Uterus (tissue), 3 donors: ENCODE measurements at regions not wholly inside any gene's neighbourhood (a gene's known extent, or its start where the extent isn't known, plus 50 kb on each side); places are given as distances from the start of the nearest gene placed in this dataset. TPM values are rescaled to one million over a fixed set of nuclear protein-coding genes. Genes with fewer than 3 reads are reported as not detected.

ENCODE experiments used
- DNase-seq, 2 donors: peaks; one replicate each; pipeline ENCODE4 v3.0.0-alpha.2; 2019 to 2020
- H3K27ac ChIP-seq, 2 donors: fragments of 200-600 bp; sonication (generic); 1 replicate in 1 of 2; 2 replicates in 1 of 2; pipeline ENCODE4 v1.5.1; 2016 to 2018
- H3K27me3 ChIP-seq, 2 donors: fragments of 200-600 bp; sonication (generic); one replicate each; pipeline ENCODE4 v1.5.1; 2018 to 2019; ENCODE audit warnings: control low read depth in 1 of 2
- H3K36me3 ChIP-seq, 2 donors: fragments of 200-600 bp; sonication (generic); one replicate each; pipeline ENCODE4 v1.5.1; 2019; ENCODE audit warnings: control low read depth in 1 of 2
- H3K4me1 ChIP-seq, 2 donors: fragments of 200-600 bp; sonication (generic); one replicate each; pipeline ENCODE4 v1.5.1; 2018 to 2019; ENCODE audit warnings: control low read depth in 1 of 2
- H3K4me3 ChIP-seq, 2 donors: fragments of 200-600 bp; sonication (generic); 1 replicate in 1 of 2; 2 replicates in 1 of 2; pipeline ENCODE4 v1.5.1; 2018 to 2019; ENCODE audit warnings: mild to moderate bottlenecking in 1 of 2
- H3K9me3 ChIP-seq, 2 donors: fragments of 200-600 bp; sonication (generic); one replicate each; pipeline ENCODE4 v1.5.1; 2019; ENCODE audit warnings: control low read depth in 1 of 2
- POLR2A ChIP-seq, 2 donors: fragments of 450-650 bp; IDR thresholded peaks; one replicate each; pipeline ENCODE4 v1.6.1; 2016; ENCODE audit warnings: antibody characterized with exemption in 2 of 2, mild to moderate bottlenecking in 1 of 2, moderate library complexity in 1 of 2
- intact Hi-C: fragments of 100-400 bp; cut with DNase I; formaldehyde crosslinking; loops from one replicate; pipeline ENCODE4 v1.15.1; 2023; ENCODE audit warnings: low total_unique reads
- small RNA-seq: library from RNA; depleted of rRNA; stranded (forward); fragments of <200 nt; gene quantifications from one replicate; pipeline ENCODE3, GENCODE V24; 2016
- TF ChIP-seq, protein P1 (sequence below), 4 experiments: fragments of 200-600 bp in 2 of 4; fragments of 450-650 bp in 2 of 4; sonication (generic) in 2 of 4; IDR thresholded peaks; one replicate each; pipeline ENCODE4 v1.5.1; 2016 to 2019; ENCODE audit warnings: antibody characterized with exemption in 4 of 4, mild to moderate bottlenecking in 2 of 4, moderate library complexity in 1 of 4
- donor health status: DM: yes; HTN: yes; CAD: no.

DNA sequence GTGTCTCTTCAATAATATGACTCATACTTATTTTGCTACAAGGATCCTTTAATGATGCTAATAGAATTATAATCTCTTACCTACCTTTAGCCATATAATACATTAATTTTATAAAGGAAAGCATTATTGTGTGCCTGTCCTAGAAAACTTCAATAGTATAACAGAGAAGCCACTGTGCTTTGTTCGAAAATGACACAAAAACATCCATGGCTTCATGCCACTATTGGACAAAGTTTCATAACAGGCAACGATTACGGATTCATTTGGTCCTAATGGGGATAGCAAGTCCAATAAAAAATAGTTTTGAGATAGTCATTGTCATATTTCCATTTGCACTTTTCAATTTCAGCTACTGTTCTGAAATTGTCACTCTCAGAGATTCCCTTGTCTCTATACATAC lies 52.5 kb upstream of the CCDC150 start:
- H3K27ac ChIP-seq, result no peak overlapping the region
- H3K36me3 ChIP-seq, result no peaks in the 10 kb centered on the region
- no peaks in the 10 kb centered on the region for H3K9me3 ChIP-seq
- no peak for DNase-seq
- TF ChIP-seq, protein P1, sequence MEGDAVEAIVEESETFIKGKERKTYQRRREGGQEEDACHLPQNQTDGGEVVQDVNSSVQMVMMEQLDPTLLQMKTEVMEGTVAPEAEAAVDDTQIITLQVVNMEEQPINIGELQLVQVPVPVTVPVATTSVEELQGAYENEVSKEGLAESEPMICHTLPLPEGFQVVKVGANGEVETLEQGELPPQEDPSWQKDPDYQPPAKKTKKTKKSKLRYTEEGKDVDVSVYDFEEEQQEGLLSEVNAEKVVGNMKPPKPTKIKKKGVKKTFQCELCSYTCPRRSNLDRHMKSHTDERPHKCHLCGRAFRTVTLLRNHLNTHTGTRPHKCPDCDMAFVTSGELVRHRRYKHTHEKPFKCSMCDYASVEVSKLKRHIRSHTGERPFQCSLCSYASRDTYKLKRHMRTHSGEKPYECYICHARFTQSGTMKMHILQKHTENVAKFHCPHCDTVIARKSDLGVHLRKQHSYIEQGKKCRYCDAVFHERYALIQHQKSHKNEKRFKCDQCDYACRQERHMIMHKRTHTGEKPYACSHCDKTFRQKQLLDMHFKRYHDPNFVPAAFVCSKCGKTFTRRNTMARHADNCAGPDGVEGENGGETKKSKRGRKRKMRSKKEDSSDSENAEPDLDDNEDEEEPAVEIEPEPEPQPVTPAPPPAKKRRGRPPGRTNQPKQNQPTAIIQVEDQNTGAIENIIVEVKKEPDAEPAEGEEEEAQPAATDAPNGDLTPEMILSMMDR (IDR thresholded peaks at IDR 0.05), result no peak
- no peak for TF ChIP-seq POLR2A (IDR thresholded peaks at IDR 0.05)
- H3K4me1 ChIP-seq, result no peaks in the 10 kb centered on the region
- H3K4me3 ChIP-seq, result no peak overlapping the region
- no peaks in the 10 kb centered on the region for H3K27me3 ChIP-seq
- intact Hi-C loops, result no loop called here

DNA sequence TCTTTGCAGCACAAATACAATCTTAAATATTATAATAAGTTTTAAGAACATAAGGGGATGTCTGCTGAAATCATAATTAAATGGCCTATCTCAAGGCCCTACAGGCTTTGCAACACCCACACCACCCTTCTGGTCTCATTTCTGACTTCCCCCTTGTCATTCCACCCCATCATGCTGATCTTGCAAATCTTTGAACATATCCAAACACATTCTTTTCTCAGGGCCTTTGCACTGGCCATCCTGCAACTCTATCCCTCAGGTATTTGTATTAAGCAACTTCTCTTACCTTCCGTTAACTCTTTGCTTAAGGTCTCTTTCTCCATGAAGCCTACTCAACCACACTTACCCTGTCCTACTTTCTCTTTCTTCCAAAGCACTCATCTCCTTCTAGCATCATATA lies 51.8 kb upstream of the CCDC150 start:
- Histone ChIP-seq H3K36me3 (no peaks in the 10 kb centered on the region), H3K4me1 (no peaks in the 10 kb centered on the region), H3K27me3 (no peaks in the 10 kb centered on the region), H3K27ac (no peak overlapping the region), H3K4me3 (no peak overlapping the region), H3K9me3 (no peaks in the 10 kb centered on the region)
- intact Hi-C loops, result no loop called here
- TF ChIP-seq POLR2A (IDR thresholded peaks at IDR 0.05), result no peak
- TF ChIP-seq, protein P1 (IDR thresholded peaks at IDR 0.05), result no peak
- DNase-seq, result no peak

DNA sequence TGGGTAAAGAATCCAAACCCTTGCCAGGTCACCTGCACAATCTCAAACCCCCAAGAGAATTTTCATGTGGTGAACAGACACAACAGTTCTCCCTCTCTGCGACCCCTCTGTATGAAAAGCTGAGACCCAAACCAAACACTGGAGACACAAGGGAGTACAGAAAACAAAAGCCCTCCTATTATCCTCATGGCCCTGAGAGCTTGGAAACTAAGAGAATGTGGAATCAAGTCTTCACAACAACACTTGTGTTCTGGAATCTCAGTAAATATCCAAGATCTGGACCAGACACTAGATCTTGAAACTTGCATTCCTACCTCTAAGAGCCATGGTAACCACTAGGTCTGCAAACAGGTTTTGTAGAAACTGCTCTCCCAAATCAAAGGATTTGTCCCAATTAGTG lies 50.1 kb upstream of the CCDC150 start:
- H3K4me3 ChIP-seq, result no peak overlapping the region
- no peak for TF ChIP-seq POLR2A (IDR thresholded peaks at IDR 0.05)
- TF ChIP-seq, protein P1 (IDR thresholded peaks at IDR 0.05), result no peak
- H3K9me3 ChIP-seq, result no peaks in the 10 kb centered on the region
- H3K27me3 ChIP-seq, result no peaks in the 10 kb centered on the region
- no peaks in the 10 kb centered on the region for H3K4me1 ChIP-seq
- intact Hi-C loops, result no loop called here
- no peak for DNase-seq
- no peak overlapping the region for H3K27ac ChIP-seq
- no peaks in the 10 kb centered on the region for H3K36me3 ChIP-seq

Small RNA genes in the stretch of these regions (small RNA-seq; reads per million reads assigned to genes)
- not detected for gene RN7SL820P
